AG04450 (cell line): ENCODE measurements at regions not wholly inside any gene's neighbourhood (a gene's known extent, or its start where the extent isn't known, plus 50 kb on each side); places are given as distances from the start of the nearest gene placed in this dataset.

Experiments
- CTCF ChIA-PET: fragments of 300-600, 350-600 bp; formaldehyde crosslinking; extraction: SDS; loops from one replicate; lab custom pipeline; 2022; ENCODE audit warnings: antibody characterized with exemption, inconsistent platforms; lab: Charles Lee
- POLR2A ChIA-PET: fragments of 350-600 bp; formaldehyde crosslinking; extraction: SDS; loops from one replicate; lab custom pipeline; 2021; ENCODE audit warnings: antibody characterized with exemption, inconsistent platforms; lab: Yijun Ruan, JAX
- DNase-seq: peaks from one replicate; pipeline ENCODE4 v3.0.0-alpha.2; 2011; ENCODE audit warnings: low read depth, low spot score
- H3K27ac ChIP-seq: one replicate; pipeline ENCODE4 v1.5.1; 2012; ENCODE audit warnings: low read depth, low read length, control low read depth
- H3K27me3 ChIP-seq: one replicate; pipeline ENCODE4 v1.6.0; 2012; ENCODE audit warnings: low read length; ENCODE audit not compliant: control insufficient read depth, insufficient read depth
- H3K4me3 ChIP-seq: 2 replicates; pipeline ENCODE4 v1.5.1; 2011; ENCODE audit warnings: mild to moderate bottlenecking, low read depth, low read length, control low read depth
- H3K9me3 ChIP-seq: 2 replicates; pipeline ENCODE4 v1.5.1; 2012; ENCODE audit warnings: low read length; ENCODE audit not compliant: control insufficient read depth, insufficient read depth
- CTCF ChIP-seq: IDR thresholded peaks from 2 replicates; pipeline ENCODE4 v1.5.1; 2011; ENCODE audit warnings: low read depth, low read length, control low read depth, inconsistent platforms

- ChIA-PET POLR2A (no interaction called here), CTCF (no interaction called here)
- Histone ChIP-seq H3K27me3 (no peaks in the 10 kb centered on the region), H3K9me3 (0 out of 2 replicates have a peak, but pooled peaks cover 6% of the 10 kb centered on the region), H3K4me3 (no peak overlapping the region), H3K27ac (no peak overlapping the region)
- TF ChIP-seq CTCF = no peak
- DNase-seq = no peak
Measured at GRCh38 chr1:219329578-219329977, 155.9 kb downstream of the LYPLAL1 start.

GRCh38 chr1:219326843-219327242, 153.2 kb downstream of the LYPLAL1 start:
- CTCF ChIA-PET = no interaction called here
- POLR2A ChIA-PET = no interaction called here
- no peak overlapping the region for H3K27ac ChIP-seq

GRCh38 chr1:219325368-219325742, 151.7 kb downstream of the LYPLAL1 start:
- CTCF ChIA-PET = interaction anchor here (1.4 kb wide), 1 partner anchor 995 kb away, joined by 4 read pairs; no protein-coding TSS in a partner anchor
- H3K27ac ChIP-seq = no peak overlapping the region
- POLR2A ChIA-PET = interaction anchor here (1.0 to 1.5 kb wide), 2 partner anchors 15 to 29 kb away, joined by 3 read pairs; no protein-coding TSS in a partner anchor

More at GRCh38 chr1:219326843-219327242, 153.2 kb downstream of the LYPLAL1 start:
- Histone ChIP-seq H3K4me3 (no peak overlapping the region), H3K9me3 (0 out of 2 replicates have a peak, but pooled peaks cover 6% of the 10 kb centered on the region), H3K27me3 (no peaks in the 10 kb centered on the region)
- no peak for TF ChIP-seq CTCF
- DNase-seq = no peak

GRCh38 chr1:219324629-219325367, 151.1 kb downstream of the LYPLAL1 start:
- ChIA-PET POLR2A (interaction anchor here (1.0 to 1.5 kb wide), 2 partner anchors 15 to 29 kb away, joined by 3 read pairs; no protein-coding TSS in a partner anchor), CTCF (interaction anchor here (1.4 kb wide), 1 partner anchor 995 kb away, joined by 4 read pairs; no protein-coding TSS in a partner anchor)
- Histone ChIP-seq H3K27ac (peak overlapping the region; percentile 70), H3K4me3 (no peak overlapping the region), H3K27me3 (no peaks in the 10 kb centered on the region), H3K9me3 (0 out of 2 replicates have a peak, but pooled peaks cover 6% of the 10 kb centered on the region)
- no peak for TF ChIP-seq CTCF
- DNase-seq = peak; percentile 93

More at GRCh38 chr1:219325368-219325742, 151.7 kb downstream of the LYPLAL1 start:
- H3K4me3 ChIP-seq = no peak overlapping the region
- TF ChIP-seq CTCF = no peak
- no peaks in the 10 kb centered on the region for H3K27me3 ChIP-seq
- 0 out of 2 replicates have a peak, but pooled peaks cover 6% of the 10 kb centered on the region for H3K9me3 ChIP-seq
- DNase-seq = no peak

- no peak for DNase-seq
- Histone ChIP-seq H3K9me3 (0 out of 2 replicates have a peak, but pooled peaks cover 6% of the 10 kb centered on the region), H3K27me3 (no peaks in the 10 kb centered on the region), H3K4me3 (no peak overlapping the region), H3K27ac (no peak overlapping the region)
- ChIA-PET CTCF (no interaction called here), POLR2A (interaction anchor here (1.5 kb wide), 1 partner anchor 16 kb away, joined by 3 read pairs; no protein-coding TSS in a partner anchor)
- TF ChIP-seq CTCF = no peak
Measured at GRCh38 chr1:219324171-219324570, 150.5 kb downstream of the LYPLAL1 start.
